H9 (cell line): ENCODE measurements at regions not wholly inside any gene's neighbourhood (a gene's known extent, or its start where the extent isn't known, plus 50 kb on each side); places are given as distances from the start of the nearest gene placed in this dataset.

Experiments used
- DNase-seq: peaks from one replicate; pipeline ENCODE4 v3.0.0-alpha.2; 2017
- H2AFZ ChIP-seq: one replicate; pipeline ENCODE4 v1.6.1; 2013; ENCODE audit warnings: mild to moderate bottlenecking, low read length, control low read depth, moderate library complexity
- H2AK5ac ChIP-seq: 2 replicates; pipeline ENCODE4 v1.6.1; 2013; ENCODE audit warnings: low read length, control low read depth, mixed read lengths; ENCODE audit not compliant: insufficient read length
- H2BK120ac ChIP-seq: one replicate; pipeline ENCODE4 v1.6.1; 2013; ENCODE audit warnings: low read depth, mild to moderate bottlenecking, low read length, control low read depth, inconsistent platforms; ENCODE audit not compliant: poor library complexity, severe bottlenecking
- H2BK12ac ChIP-seq: 2 replicates; pipeline ENCODE4 v1.6.1; 2013; ENCODE audit warnings: low read length, control low read depth, mixed read lengths, low read depth; ENCODE audit not compliant: insufficient read length
- H2BK15ac ChIP-seq: 2 replicates; pipeline ENCODE4 v1.6.1; 2013; ENCODE audit warnings: low read depth, low read length, control low read depth
- H2BK20ac ChIP-seq: one replicate; pipeline ENCODE4 v1.6.1; 2013; ENCODE audit warnings: low read depth, mild to moderate bottlenecking, low read length, control low read depth, inconsistent platforms; ENCODE audit not compliant: poor library complexity, severe bottlenecking
- H2BK5ac ChIP-seq: 2 replicates; pipeline ENCODE4 v1.6.1; 2013; ENCODE audit warnings: low read length, control low read depth, mixed read lengths; ENCODE audit not compliant: insufficient read length
- H3K14ac ChIP-seq: 2 replicates; pipeline ENCODE4 v1.6.1; 2013; ENCODE audit warnings: low read length, control low read depth; ENCODE audit not compliant: insufficient read depth
- H3K18ac ChIP-seq: 2 replicates; pipeline ENCODE4 v1.6.1; 2013; ENCODE audit warnings: low read depth, mild to moderate bottlenecking, mixed read lengths, low read length, control low read depth; ENCODE audit not compliant: insufficient read length
- H3K23ac ChIP-seq: 2 replicates; pipeline ENCODE4 v1.6.1; 2013; ENCODE audit warnings: low read length, control low read depth, mixed read lengths, low read depth; ENCODE audit not compliant: insufficient read length
- H3K23me2 ChIP-seq: 2 replicates; pipeline ENCODE4 v1.6.1; 2013; ENCODE audit warnings: low read depth, mild to moderate bottlenecking, mixed read lengths, low read length, control low read depth; ENCODE audit not compliant: insufficient read length, poor library complexity, severe bottlenecking
- H3K27ac ChIP-seq: 2 replicates; pipeline ENCODE4 v1.5.1; 2013; ENCODE audit warnings: low read length, control low read depth, mixed read lengths, low read depth; ENCODE audit not compliant: insufficient read length
- H3K27me3 ChIP-seq: 2 replicates; pipeline ENCODE4 v1.6.1; 2013; ENCODE audit warnings: low read length, control low read depth, inconsistent platforms; ENCODE audit not compliant: insufficient read depth
- H3K4ac ChIP-seq: 2 replicates; pipeline ENCODE4 v1.6.1; 2013; ENCODE audit warnings: low read depth, mild to moderate bottlenecking, control low read depth, inconsistent platforms, low read length, moderate library complexity
- H3K4me1 ChIP-seq: 2 replicates; pipeline ENCODE4 v1.6.1; 2013; ENCODE audit warnings: low read length, control low read depth, inconsistent platforms; ENCODE audit not compliant: insufficient read depth
- H3K4me2 ChIP-seq: 2 replicates; pipeline ENCODE4 v1.6.1; 2013; ENCODE audit warnings: low read length, control low read depth, mixed read lengths; ENCODE audit not compliant: insufficient read length, insufficient read depth
- H3K56ac ChIP-seq: 2 replicates; pipeline ENCODE4 v1.6.1; 2013; ENCODE audit warnings: low read depth, mild to moderate bottlenecking, mixed read lengths, low read length, control low read depth; ENCODE audit not compliant: insufficient read length
- H3K79me1 ChIP-seq: 2 replicates; pipeline ENCODE4 v1.6.1; 2013; ENCODE audit warnings: low read depth, mild to moderate bottlenecking, moderate library complexity, low read length, control low read depth, inconsistent platforms; ENCODE audit not compliant: insufficient read depth, poor library complexity, severe bottlenecking
- H3K79me2 ChIP-seq: 2 replicates; pipeline ENCODE4 v1.6.1; 2013; ENCODE audit warnings: low read length, control low read depth, inconsistent platforms; ENCODE audit not compliant: insufficient read depth
- H3K9ac ChIP-seq: 2 replicates; pipeline ENCODE4 v1.6.1; 2013; ENCODE audit warnings: low read length, control low read depth, mixed read lengths; ENCODE audit not compliant: insufficient read length; ENCODE audit errors: extremely low read depth
- H3K9me3 ChIP-seq: one replicate; pipeline ENCODE4 v1.6.1; 2013; ENCODE audit warnings: low read depth, low read length, inconsistent platforms; ENCODE audit not compliant: control insufficient read depth
- H3T11ph ChIP-seq: one replicate; pipeline ENCODE4 v1.6.1; 2013; ENCODE audit warnings: mild to moderate bottlenecking, low read length, control low read depth, inconsistent platforms
- H4K20me1 ChIP-seq: one replicate; pipeline ENCODE4 v1.6.1; 2013; ENCODE audit not compliant: control insufficient read depth, insufficient read length, insufficient read depth
- H4K5ac ChIP-seq: 2 replicates; pipeline ENCODE4 v1.6.1; 2013; ENCODE audit warnings: low read depth, mild to moderate bottlenecking, mixed read lengths, low read length, control low read depth; ENCODE audit not compliant: insufficient read length
- H4K8ac ChIP-seq: replicated peaks from 2 replicates; pipeline ENCODE4 v1.6.1; 2013; ENCODE audit warnings: low read length, control low read depth, mixed read lengths, low read depth; ENCODE audit not compliant: insufficient read length
- H4K91ac ChIP-seq: 2 replicates; pipeline ENCODE4 v1.6.1; 2013; ENCODE audit warnings: low read depth, mild to moderate bottlenecking, moderate library complexity, mixed read lengths, low read length, control low read depth; ENCODE audit not compliant: insufficient read length
- H3K27ac Mint-ChIP-seq, 3 experiments: 2 replicates in 2 of 3; 3 replicates in 1 of 3; pipeline ENCODE4 v1.8.0; 2020 to 2021; ENCODE audit warnings: mixed read lengths in 3 of 3, mild to moderate bottlenecking in 1 of 3, moderate library complexity in 1 of 3
- H3K27me3 Mint-ChIP-seq: 2 replicates; pipeline ENCODE4 v1.8.0; 2021; ENCODE audit warnings: low read depth, mild to moderate bottlenecking, moderate library complexity, mixed read lengths
- H3K36me3 Mint-ChIP-seq, 3 experiments: 2 replicates in 2 of 3; 3 replicates in 1 of 3; pipeline ENCODE4 v1.8.0; 2020 to 2021; ENCODE audit warnings: low read depth in 3 of 3, mixed read lengths in 3 of 3; ENCODE audit not compliant: insufficient read depth in 1 of 3
- H3K4me1 Mint-ChIP-seq, 2 experiments: 2 replicates each; pipeline ENCODE4 v1.8.0; 2020; ENCODE audit warnings: mixed read lengths in 2 of 2
- H3K4me3 Mint-ChIP-seq, 2 experiments: 2 replicates in 1 of 2; 3 replicates in 1 of 2; pipeline ENCODE4 v1.8.0; 2020 to 2021; ENCODE audit warnings: mild to moderate bottlenecking in 2 of 2, mixed read lengths in 2 of 2, moderate library complexity in 1 of 2
- H3K9me3 Mint-ChIP-seq, 2 experiments: 2 replicates in 1 of 2; 3 replicates in 1 of 2; pipeline ENCODE4 v1.8.0; 2020; ENCODE audit warnings: mild to moderate bottlenecking in 2 of 2, mixed read lengths in 2 of 2, moderate library complexity in 1 of 2
- WGBS: extraction: QIAGEN DNeasy Blood & Tissue Kit; methylation state at CpG from one replicate; pipeline ENCODE4 v1.1.7; 2013; ENCODE audit warnings: missing lambda C conversion rate, low lambda C conversion rate, mixed read lengths; ENCODE audit not compliant: insufficient read length; ENCODE audit errors: extremely low coverage; 5-methylcytosine and 5-hydroxymethylcytosine counted together
- TF ChIP-seq, protein P1 (sequence below): fragments of 200-600 bp; sonication (generic); conservative IDR thresholded peaks from 3 replicates; pipeline ENCODE4 v1.8.0; 2021; ENCODE audit warnings: antibody characterized with exemption, mild to moderate bottlenecking

DNA sequence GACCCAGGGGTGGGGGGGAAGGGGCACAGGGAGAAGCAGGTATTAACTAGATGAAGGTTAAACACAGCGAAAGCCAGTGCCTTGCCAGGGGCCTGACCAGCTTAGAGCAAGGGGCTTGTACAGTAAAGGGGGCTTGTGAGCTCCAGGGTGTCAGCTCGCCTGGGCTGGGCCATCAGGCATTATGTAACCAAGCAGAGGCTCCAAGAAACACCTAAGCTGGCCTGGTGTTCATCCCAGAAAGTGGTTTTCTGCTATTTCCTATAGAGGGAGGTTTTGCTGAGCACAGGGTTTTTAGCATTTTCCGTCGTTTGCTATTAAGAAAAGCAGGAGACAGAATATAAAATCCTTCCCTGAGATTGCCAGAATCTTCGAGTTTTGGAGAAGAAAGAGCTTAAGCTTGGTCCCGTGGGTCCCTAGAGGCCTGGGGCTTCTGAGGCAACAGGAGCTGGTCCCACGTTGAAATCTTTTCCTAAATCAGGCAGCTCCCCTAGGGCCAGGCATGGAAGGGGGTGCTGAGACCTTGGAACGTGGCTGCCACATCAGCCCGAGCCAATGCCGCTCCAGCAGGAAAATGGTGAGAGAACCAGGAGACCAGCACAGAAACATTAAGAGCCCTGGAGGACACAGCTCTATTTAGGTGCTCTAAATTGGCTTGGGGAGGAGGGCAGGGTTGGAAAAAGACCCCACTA is 71.4 kb downstream of the ISG20 start:
- Mint-ChIP-seq H3K9me3 (no peaks in the 10 kb centered on the region), H3K36me3 (no peaks in the 10 kb centered on the region), H3K27ac (no peak overlapping the region; a peak in 1 of 7 replicates), H3K4me1 (peaks cover 5 to 6% of the 10 kb centered on the region in 2 experiments), H3K27me3 (peaks cover 76% of the 10 kb centered on the region), H3K4me3 (no peak overlapping the region)
- no peaks in the 10 kb centered on the region for H3K79me2 ChIP-seq
- no peak overlapping the region for H4K8ac ChIP-seq
- no CpG with 5 or more reads among the region's 10 CpGs for WGBS
- H3K9me3 ChIP-seq: no peaks in the 10 kb centered on the region
- H4K5ac ChIP-seq: no peak overlapping the region
- peaks cover 3% of the 10 kb centered on the region; the same call in 1 of the 2 replicates for H3K27me3 ChIP-seq
- no peak overlapping the region for H2BK20ac ChIP-seq
- H2BK15ac ChIP-seq: no peak overlapping the region
- H3K23me2 ChIP-seq: no peaks in the 10 kb centered on the region
- DNase-seq: no peak
- no peak overlapping the region for H3K9ac ChIP-seq
- H3K27ac ChIP-seq: no peak overlapping the region
- no peaks in the 10 kb centered on the region for H3K4me1 ChIP-seq
- no peak overlapping the region for H3K18ac ChIP-seq
- no peak overlapping the region for H2AFZ ChIP-seq
- H3K4me2 ChIP-seq: no peak overlapping the region
- H2BK120ac ChIP-seq: no peak overlapping the region
- H4K91ac ChIP-seq: no peak overlapping the region
- TF ChIP-seq, protein P1, sequence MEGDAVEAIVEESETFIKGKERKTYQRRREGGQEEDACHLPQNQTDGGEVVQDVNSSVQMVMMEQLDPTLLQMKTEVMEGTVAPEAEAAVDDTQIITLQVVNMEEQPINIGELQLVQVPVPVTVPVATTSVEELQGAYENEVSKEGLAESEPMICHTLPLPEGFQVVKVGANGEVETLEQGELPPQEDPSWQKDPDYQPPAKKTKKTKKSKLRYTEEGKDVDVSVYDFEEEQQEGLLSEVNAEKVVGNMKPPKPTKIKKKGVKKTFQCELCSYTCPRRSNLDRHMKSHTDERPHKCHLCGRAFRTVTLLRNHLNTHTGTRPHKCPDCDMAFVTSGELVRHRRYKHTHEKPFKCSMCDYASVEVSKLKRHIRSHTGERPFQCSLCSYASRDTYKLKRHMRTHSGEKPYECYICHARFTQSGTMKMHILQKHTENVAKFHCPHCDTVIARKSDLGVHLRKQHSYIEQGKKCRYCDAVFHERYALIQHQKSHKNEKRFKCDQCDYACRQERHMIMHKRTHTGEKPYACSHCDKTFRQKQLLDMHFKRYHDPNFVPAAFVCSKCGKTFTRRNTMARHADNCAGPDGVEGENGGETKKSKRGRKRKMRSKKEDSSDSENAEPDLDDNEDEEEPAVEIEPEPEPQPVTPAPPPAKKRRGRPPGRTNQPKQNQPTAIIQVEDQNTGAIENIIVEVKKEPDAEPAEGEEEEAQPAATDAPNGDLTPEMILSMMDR: no peak
- no peak overlapping the region for H2BK12ac ChIP-seq
- H2AK5ac ChIP-seq: no peak overlapping the region
- H3K14ac ChIP-seq: no peak overlapping the region
- no peak overlapping the region for H3T11ph ChIP-seq
- H3K23ac ChIP-seq: no peak overlapping the region
- H3K56ac ChIP-seq: no peak overlapping the region
- H2BK5ac ChIP-seq: no peak overlapping the region
- H3K79me1 ChIP-seq: no peaks in the 10 kb centered on the region
- H3K4ac ChIP-seq: no peak overlapping the region
- no peaks in the 10 kb centered on the region for H4K20me1 ChIP-seq
